ENCODE measurements at regions not wholly inside any gene's neighbourhood (a gene's known extent, or its start where the extent isn't known, plus 50 kb on each side); places are given as distances from the start of the nearest gene placed in this dataset.
A peak's percentile ranks its signal among the peaks of the same experiment; 100 is the strongest.

- DNase-seq (ENCODE audit: low read depth) = no peak
These were observed 150.2 kb upstream of the POU2AF2 start for GRCh38 chr11:111095327-111095726.

- DNase-seq (ENCODE audit: low read depth) = no peak
These were observed 152.5 kb upstream of the POU2AF2 start for GRCh38 chr11:111093061-111093460.

GRCh38 chr11:111091321-111091938 lies 154.1 kb upstream of the POU2AF2 start:
- no peak for DNase-seq (ENCODE audit: low read depth)

GRCh38 chr11:111089759-111090158 lies 155.8 kb upstream of the POU2AF2 start:
- DNase-seq (ENCODE audit: low read depth) = no peak

GRCh38 chr11:111088847-111089355 lies 156.6 kb upstream of the POU2AF2 start:
- DNase-seq (ENCODE audit: low read depth) = no peak

GRCh38 chr11:111086058-111086457 lies 159.5 kb upstream of the POU2AF2 start:
- DNase-seq (ENCODE audit: low read depth) = no peak

- DNase-seq (ENCODE audit: low read depth) = no peak
These were observed 162.9 kb upstream of the POU2AF2 start for GRCh38 chr11:111082664-111083063.

GRCh38 chr11:111081021-111081511 lies 164.5 kb upstream of the POU2AF2 start:
- DNase-seq (ENCODE audit: low read depth) = no peak

- DNase-seq (ENCODE audit: low read depth) = peak; percentile 47
These were observed 167.8 kb upstream of the POU2AF2 start for GRCh38 chr11:111077530-111078322.

GRCh38 chr11:111069066-111069465 lies 176.5 kb upstream of the POU2AF2 start:
- peak; percentile 81 for DNase-seq (ENCODE audit: low read depth)

GRCh38 chr11:111067994-111068393 lies 177.5 kb upstream of the POU2AF2 start:
- DNase-seq (ENCODE audit: low read depth) = no peak

GRCh38 chr11:111066846-111067245 lies 178.7 kb upstream of the POU2AF2 start:
- peak; percentile 92 for DNase-seq (ENCODE audit: low read depth)

- DNase-seq (ENCODE audit: low read depth) = peak; percentile 93
These were observed 181.6 kb upstream of the POU2AF2 start for GRCh38 chr11:111063726-111064517.

- DNase-seq (ENCODE audit: low read depth) = no peak
These were observed 183.1 kb upstream of the POU2AF2 start for GRCh38 chr11:111062420-111062819.

GRCh38 chr11:111059726-111060125 lies 185.8 kb upstream of the POU2AF2 start:
- peak; percentile 86 for DNase-seq (ENCODE audit: low read depth)

- peak; percentile 64 for DNase-seq (ENCODE audit: low read depth)
These were observed 196.4 kb upstream of the POU2AF2 start for GRCh38 chr11:111049131-111049530.

- peak; percentile 59 for DNase-seq (ENCODE audit: low read depth)
These were observed 198.2 kb upstream of the POU2AF2 start for GRCh38 chr11:111047374-111047773.

GRCh38 chr11:111046291-111046690 lies 199.2 kb upstream of the POU2AF2 start:
- DNase-seq (ENCODE audit: low read depth) = peak; percentile 21

GRCh38 chr11:111045874-111046273 lies 199.7 kb upstream of the POU2AF2 start:
- DNase-seq (ENCODE audit: low read depth) = no peak

- no peak for DNase-seq (ENCODE audit: low read depth)
These were observed 200.1 kb upstream of the POU2AF2 start for GRCh38 chr11:111045407-111045803.

GRCh38 chr11:111044751-111045406 lies 200.6 kb upstream of the POU2AF2 start:
- no peak for DNase-seq (ENCODE audit: low read depth)

- no peak for DNase-seq (ENCODE audit: low read depth)
These were observed 205.5 kb upstream of the POU2AF2 start for GRCh38 chr11:111039982-111040381.

All from M059J (cell line).